ENCODE measurements at regions not wholly inside any gene's neighbourhood (a gene's known extent, or its start where the extent isn't known, plus 50 kb on each side); places are given as distances from the start of the nearest gene placed in this dataset.

DNA sequence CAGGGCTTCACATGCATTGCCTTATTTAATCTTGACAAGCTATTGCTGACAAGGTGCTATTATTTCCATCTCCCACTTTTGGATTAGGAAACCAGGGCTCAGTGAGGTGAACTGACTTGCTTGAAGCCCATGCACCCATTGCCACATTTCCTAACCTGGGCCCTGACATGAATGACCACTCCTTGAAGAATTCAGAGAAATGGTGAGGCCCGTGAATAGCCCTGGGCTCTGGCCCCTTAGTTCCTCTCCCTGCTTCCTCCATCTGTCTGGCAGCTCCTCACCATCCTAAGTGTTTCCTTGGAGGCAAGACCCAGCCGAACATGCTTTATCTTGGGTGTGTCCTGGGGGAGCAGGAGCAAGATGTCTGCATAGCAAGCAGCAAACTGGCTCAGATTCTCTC is 56.1 kb upstream of the NECTIN1 start:
- Histone ChIP-seq H3K14ac (replicated peaks; ENCODE audit: low read depth, low read length) (no peak overlapping the region), H3K36me3 (ENCODE audit: control insufficient read depth, insufficient read depth, low read length) (no peaks in the 10 kb centered on the region), H2BK15ac (ENCODE audit: low read depth, low read length) (no peak overlapping the region), H2BK120ac (ENCODE audit: low read depth, low read length) (no peak overlapping the region), H2AK9ac (replicated peaks; ENCODE audit: low read depth, low read length, poor library complexity) (no peak overlapping the region), H3K4me1 (ENCODE audit: control insufficient read depth, insufficient read depth, low read length) (no peaks in the 10 kb centered on the region), H2AFZ (replicated peaks; ENCODE audit: low read length, poor library complexity) (no peak overlapping the region), H4K20me1 (ENCODE audit: insufficient read depth, low read length) (no peaks in the 10 kb centered on the region), H3K4ac (ENCODE audit: low read depth, low read length) (no peak overlapping the region), H3K9ac (ENCODE audit: low read depth, low read length) (no peak overlapping the region), H2AK5ac (ENCODE audit: low read depth, low read length) (no peak overlapping the region), H3K9me1 (ENCODE audit: insufficient read depth, low read length) (no peaks in the 10 kb centered on the region), H3K4me2 (ENCODE audit: low read depth, low read length) (no peak overlapping the region), H3K18ac (ENCODE audit: low read depth, low read length) (no peak overlapping the region), H4K8ac (ENCODE audit: low read depth in 2 of 2, low read length in 2 of 2) (no peak overlapping the region), H4K91ac (ENCODE audit: insufficient read depth, low read depth, low read length) (no peak overlapping the region), H4K5ac (ENCODE audit: low read depth, low read length) (no peak overlapping the region), H3K27ac (ENCODE audit: insufficient read depth, low read length) (no peak overlapping the region), H3K9me3 (ENCODE audit: control insufficient read depth, insufficient read depth, low read length) (peaks cover 4% of the 10 kb centered on the region; the same call in 1 of the 2 replicates), H3K27me3 (ENCODE audit: control insufficient read depth, insufficient read depth, low read length) (peaks cover 20% of the 10 kb centered on the region; the same call in 1 of the 2 replicates), H3K23ac (ENCODE audit: low read depth, low read length) (no peak overlapping the region), H2BK5ac (ENCODE audit: low read depth, low read length, poor library complexity, severe bottlenecking) (no peak overlapping the region), H3K56ac (ENCODE audit: extremely low read depth, insufficient read depth, low read length) (no peak overlapping the region), H2BK20ac (ENCODE audit: low read depth, low read length) (no peak overlapping the region), H3K79me1 (ENCODE audit: low read depth in 1 of 2, low read length in 2 of 2) (no peaks in the 10 kb centered on the region), H3K4me3 (ENCODE audit: insufficient read depth, low read depth, low read length) (no peak overlapping the region)
- no TSS peak for BruUV-seq (replicated peaks)
- dilution Hi-C loops (cut with HindIII; ENCODE audit: low sequenced_read_pairs, unreplicated experiment) (no loop called here), in situ Hi-C loops (cut with MboI; ENCODE audit: low sequenced_read_pairs) (no loop called here), intact Hi-C loops (cut with micrococcal nuclease) (no loop called here)
- no peak for DNase-seq
- POLR2A ChIA-PET (ENCODE audit: unreplicated experiment), result no interaction called here
- no peak for ATAC-seq (ENCODE audit: low read depth)
- WGBS, 2 experiments (ENCODE audit: extremely low coverage in 2 of 2, insufficient read length in 1 of 2), result no CpG with 5 or more reads among the region's 2 CpGs
- TF ChIP-seq RCOR1 (IDR thresholded peaks at IDR 0.05; ENCODE audit: insufficient replicate concordance, low read length) (no peak), BHLHE40 (IDR thresholded peaks at IDR 0.05; ENCODE audit: low read depth, low read length) (no peak), CEBPB (IDR thresholded peaks at IDR 0.05; ENCODE audit: low read depth, low read length) (no peak), ELK1 (IDR thresholded peaks at IDR 0.05; ENCODE audit: borderline replicate concordance, low read depth, low read length) (no peak), CTCF (conservative IDR thresholded peaks at IDR 0.05; ENCODE audit: low read depth, low read length) (no peak), POLR2A (IDR thresholded peaks at IDR 0.05; ENCODE audit: low read depth, low read length) (no peak), RFX5 (IDR thresholded peaks at IDR 0.05; ENCODE audit: low read depth, low read length) (no peak), MXI1 (IDR thresholded peaks at IDR 0.05; ENCODE audit: borderline replicate concordance, low read depth, low read length) (no peak), MAFK (IDR thresholded peaks at IDR 0.05; ENCODE audit: low read depth, low read length) (no peak), CHD1 (IDR thresholded peaks at IDR 0.05; ENCODE audit: low read depth, low read length) (no peak), NFE2L2 (IDR thresholded peaks at IDR 0.05; ENCODE audit: low read depth, low read length) (no peak)
- CTCF ChIA-PET, result no interaction called here

Measured in IMR-90 (cell line).